ENCODE measurements at regions not wholly inside any gene's neighbourhood (a gene's known extent, or its start where the extent isn't known, plus 50 kb on each side); places are given as distances from the start of the nearest gene placed in this dataset.

- no peak for TF ChIP-seq CTCF (IDR thresholded peaks at IDR 0.05; ENCODE audit: insufficient read depth, low read length, poor library complexity, severe bottlenecking)
- TF ChIP-seq EZH2phosphoT487 (conservative IDR thresholded peaks at IDR 0.05; ENCODE audit: low read length), result no peak
Measured at GRCh38 chr18:49725809-49726674, 87.3 kb downstream of the ACAA2 start.

All from SU-DHL-6 (cell line).